ENCODE measurements at regions not wholly inside any gene's neighbourhood (a gene's known extent, or its start where the extent isn't known, plus 50 kb on each side); places are given as distances from the start of the nearest gene placed in this dataset.

DNA sequence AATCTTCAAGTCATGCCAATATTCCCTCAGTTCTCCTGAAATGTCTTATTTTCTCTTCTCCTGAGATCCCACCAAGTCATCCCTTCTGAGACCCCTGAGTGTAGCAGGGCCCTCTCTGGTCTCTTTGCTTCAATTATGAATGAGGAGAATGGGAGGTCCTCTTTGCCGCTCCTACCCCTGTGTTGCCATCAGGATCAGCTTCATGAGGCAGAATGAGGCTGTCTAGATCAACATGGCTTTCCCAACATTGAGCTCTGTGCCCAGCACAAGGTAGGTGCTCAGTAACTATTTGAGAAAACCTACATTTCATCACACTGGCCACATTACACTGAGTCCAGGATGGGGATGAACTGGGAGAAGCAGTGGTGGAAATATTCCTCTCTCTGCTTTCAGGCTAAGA is 107.2 kb downstream of the ZNF280B start:
- Histone ChIP-seq H3K27ac (no peak overlapping the region), H3K9ac (ENCODE audit: insufficient read length) (no peak overlapping the region), H3K9me3 (ENCODE audit: low read depth, low read length) (no peaks in the 10 kb centered on the region), H3K36me3 (ENCODE audit: insufficient read depth, low read length) (no peaks in the 10 kb centered on the region), H3K4me3 (no peak overlapping the region)
- no peak for DNase-seq (ENCODE audit: low read depth, low spot score)
- no peak for TF ChIP-seq EZH2 (IDR thresholded peaks at IDR 0.05)
- no peak for TF ChIP-seq FOXP2 (optimal IDR thresholded peaks at IDR 0.05; ENCODE audit: control extremely low read depth, extremely low read length, insufficient read depth)
- TF ChIP-seq POLR2AphosphoS5 (IDR thresholded peaks at IDR 0.05; ENCODE audit: borderline replicate concordance, low read depth, low read length): no peak

DNA sequence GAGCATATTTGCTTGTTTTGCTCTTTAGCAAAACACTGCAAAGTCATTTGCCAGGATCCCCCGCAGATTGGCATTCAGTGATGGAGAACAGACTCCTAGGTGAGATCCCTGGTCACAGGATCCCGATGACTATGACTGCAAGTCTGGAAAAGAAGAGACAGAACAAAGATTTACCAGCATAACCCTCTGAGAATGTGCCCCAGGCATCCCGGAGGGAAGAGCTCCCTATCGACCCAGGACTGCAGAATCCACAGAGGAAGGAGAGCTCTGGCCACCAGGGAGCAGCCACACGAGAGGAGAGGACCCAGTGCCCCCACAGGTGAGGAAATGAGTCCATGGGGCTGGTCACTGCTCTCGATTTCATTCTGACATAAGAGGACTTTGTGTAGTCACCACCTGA is 105.2 kb downstream of the ZNF280B start:
- Histone ChIP-seq H3K4me3 (no peak overlapping the region), H3K9me3 (ENCODE audit: low read depth, low read length) (no peaks in the 10 kb centered on the region), H3K36me3 (ENCODE audit: insufficient read depth, low read length) (no peaks in the 10 kb centered on the region), H3K27ac (no peak overlapping the region), H3K9ac (ENCODE audit: insufficient read length) (no peak overlapping the region)
- no peak for DNase-seq (ENCODE audit: low read depth, low spot score)
- TF ChIP-seq POLR2AphosphoS5 (IDR thresholded peaks at IDR 0.05; ENCODE audit: borderline replicate concordance, low read depth, low read length): no peak
- TF ChIP-seq FOXP2 (optimal IDR thresholded peaks at IDR 0.05; ENCODE audit: control extremely low read depth, extremely low read length, insufficient read depth): no peak
- no peak for TF ChIP-seq EZH2 (IDR thresholded peaks at IDR 0.05)

DNA sequence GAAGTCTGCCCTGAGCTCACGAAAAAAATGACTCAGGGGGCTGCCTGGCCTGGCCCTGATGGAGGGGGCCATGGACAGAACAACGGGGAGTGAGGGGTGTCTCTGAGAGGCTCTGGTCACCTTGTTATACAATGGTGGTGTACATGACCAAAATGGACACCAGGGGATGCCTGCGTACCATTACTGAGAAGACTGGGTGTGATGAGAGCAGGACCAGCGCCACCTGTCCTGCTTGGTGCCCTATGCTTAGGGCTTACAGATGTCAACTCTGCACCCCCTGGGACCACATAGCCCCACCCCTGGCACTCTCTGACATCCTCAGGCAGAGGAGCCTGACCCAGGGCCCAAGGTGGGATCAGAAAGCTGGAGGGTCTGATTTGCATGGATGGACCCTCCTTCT is 104.8 kb downstream of the ZNF280B start:
- no peak overlapping the region for H3K4me3 ChIP-seq
- H3K9me3 ChIP-seq (ENCODE audit: low read depth, low read length): no peaks in the 10 kb centered on the region
- no peak overlapping the region for H3K9ac ChIP-seq (ENCODE audit: insufficient read length)
- DNase-seq (ENCODE audit: low read depth, low spot score): no peak
- no peaks in the 10 kb centered on the region for H3K36me3 ChIP-seq (ENCODE audit: insufficient read depth, low read length)
- TF ChIP-seq POLR2AphosphoS5 (IDR thresholded peaks at IDR 0.05; ENCODE audit: borderline replicate concordance, low read depth, low read length) (no peak), FOXP2 (optimal IDR thresholded peaks at IDR 0.05; ENCODE audit: control extremely low read depth, extremely low read length, insufficient read depth) (no peak), EZH2 (IDR thresholded peaks at IDR 0.05) (no peak)
- no peak overlapping the region for H3K27ac ChIP-seq

DNA sequence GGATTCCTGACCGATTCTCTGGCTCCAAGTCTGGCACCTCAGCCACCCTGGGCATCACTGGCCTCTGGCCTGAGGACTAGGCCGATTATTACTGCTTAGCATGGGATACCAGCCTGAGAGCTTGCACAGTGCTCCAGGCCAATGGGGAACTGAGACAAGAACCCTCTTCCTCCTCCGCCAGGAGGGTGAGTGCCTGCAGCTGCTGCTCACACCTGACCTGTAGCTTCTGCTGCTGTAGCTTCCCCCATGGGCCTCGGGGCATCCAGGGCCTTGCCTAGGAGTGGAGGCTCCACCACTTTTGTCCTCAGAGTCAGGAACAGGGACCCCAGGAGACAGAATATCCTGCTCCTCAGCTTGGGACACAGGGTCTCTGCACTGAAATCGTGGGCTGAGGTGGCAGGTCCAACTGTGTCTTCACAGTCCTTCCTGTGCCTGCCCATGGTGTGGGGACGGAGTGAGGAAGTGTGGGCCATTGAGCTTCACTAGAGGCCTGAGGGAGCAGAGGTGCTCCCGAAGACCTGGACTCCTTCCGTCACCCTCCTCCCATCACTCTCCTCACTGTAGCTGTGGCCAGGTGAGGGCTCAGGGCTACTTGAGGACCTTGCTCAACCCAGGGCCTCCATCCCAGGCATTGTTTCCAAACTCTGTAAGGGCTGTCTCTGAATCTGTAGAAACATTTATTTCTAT is 103.8 kb downstream of the ZNF280B start:
- TF ChIP-seq POLR2AphosphoS5 (IDR thresholded peaks at IDR 0.05; ENCODE audit: borderline replicate concordance, low read depth, low read length): no peak
- TF ChIP-seq FOXP2 (optimal IDR thresholded peaks at IDR 0.05; ENCODE audit: control extremely low read depth, extremely low read length, insufficient read depth): no peak
- no peaks in the 10 kb centered on the region for H3K36me3 ChIP-seq (ENCODE audit: insufficient read depth, low read length)
- no peak overlapping the region for H3K9ac ChIP-seq (ENCODE audit: insufficient read length)

DNA sequence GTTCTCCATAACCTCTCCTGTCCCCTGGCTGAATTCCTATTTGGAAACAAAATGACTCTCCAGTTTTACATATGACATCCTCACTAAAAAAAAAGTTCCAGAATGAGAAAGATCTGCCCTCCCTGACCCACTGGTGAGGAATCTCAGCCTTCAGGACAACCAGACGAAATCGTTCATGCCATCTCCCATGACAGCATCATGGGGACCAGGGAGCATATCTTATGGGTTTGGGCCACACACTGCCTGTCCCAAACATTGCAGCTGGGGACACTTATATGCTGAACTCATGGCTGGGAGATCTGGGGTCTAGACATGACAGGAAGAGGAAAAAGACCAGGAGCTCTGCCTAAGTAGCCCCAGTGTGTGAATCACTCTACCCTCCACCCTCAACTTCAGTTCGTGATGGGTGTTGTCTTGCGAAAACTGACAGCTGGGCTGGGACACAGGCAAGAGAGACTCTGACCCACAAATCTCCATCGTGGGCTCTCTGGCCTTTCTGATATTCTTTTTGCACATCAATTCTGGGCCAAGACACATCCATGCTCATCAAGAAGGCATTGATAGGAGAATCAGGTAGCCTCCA is 102.0 kb downstream of the ZNF280B start:
- Histone ChIP-seq H3K36me3 (ENCODE audit: insufficient read depth, low read length) (no peaks in the 10 kb centered on the region), H3K4me3 (no peak overlapping the region), H3K9me3 (ENCODE audit: low read depth, low read length) (no peaks in the 10 kb centered on the region), H3K9ac (ENCODE audit: insufficient read length) (no peak overlapping the region), H3K27ac (no peak overlapping the region)
- TF ChIP-seq POLR2AphosphoS5 (IDR thresholded peaks at IDR 0.05; ENCODE audit: borderline replicate concordance, low read depth, low read length): no peak
- TF ChIP-seq FOXP2 (optimal IDR thresholded peaks at IDR 0.05; ENCODE audit: control extremely low read depth, extremely low read length, insufficient read depth): no peak
- TF ChIP-seq EZH2 (IDR thresholded peaks at IDR 0.05): no peak
- no peak for DNase-seq (ENCODE audit: low read depth, low spot score)

More for the DNA sequence above, 103.8 kb downstream of the ZNF280B start:
- no peak overlapping the region for H3K4me3 ChIP-seq
- no peak overlapping the region for H3K27ac ChIP-seq
- DNase-seq (ENCODE audit: low read depth, low spot score): no peak
- H3K9me3 ChIP-seq (ENCODE audit: low read depth, low read length): no peaks in the 10 kb centered on the region

DNA sequence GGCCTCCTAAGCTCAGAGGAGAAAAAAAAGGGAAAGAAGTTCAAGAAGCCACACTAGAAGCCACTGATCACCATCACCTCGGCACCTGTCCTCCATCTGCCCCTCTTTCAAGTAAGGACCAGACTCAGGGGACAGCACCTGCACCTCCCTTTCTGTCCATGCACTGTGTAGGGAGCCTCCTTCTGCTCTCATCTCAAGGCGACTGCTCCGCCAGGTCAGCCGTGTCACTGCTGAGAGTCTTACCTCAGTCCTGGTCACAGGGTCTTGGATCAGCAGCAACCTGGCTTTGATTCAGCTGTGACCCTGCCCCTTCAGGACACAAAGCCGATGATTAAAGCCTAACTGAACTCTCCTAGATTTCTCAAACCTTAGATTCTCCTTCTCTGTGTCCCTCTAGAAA is 101.5 kb downstream of the ZNF280B start:
- no peak overlapping the region for H3K9ac ChIP-seq (ENCODE audit: insufficient read length)
- TF ChIP-seq FOXP2 (optimal IDR thresholded peaks at IDR 0.05; ENCODE audit: control extremely low read depth, extremely low read length, insufficient read depth): no peak
- TF ChIP-seq EZH2 (IDR thresholded peaks at IDR 0.05): no peak
- TF ChIP-seq POLR2AphosphoS5 (IDR thresholded peaks at IDR 0.05; ENCODE audit: borderline replicate concordance, low read depth, low read length): no peak

DNA sequence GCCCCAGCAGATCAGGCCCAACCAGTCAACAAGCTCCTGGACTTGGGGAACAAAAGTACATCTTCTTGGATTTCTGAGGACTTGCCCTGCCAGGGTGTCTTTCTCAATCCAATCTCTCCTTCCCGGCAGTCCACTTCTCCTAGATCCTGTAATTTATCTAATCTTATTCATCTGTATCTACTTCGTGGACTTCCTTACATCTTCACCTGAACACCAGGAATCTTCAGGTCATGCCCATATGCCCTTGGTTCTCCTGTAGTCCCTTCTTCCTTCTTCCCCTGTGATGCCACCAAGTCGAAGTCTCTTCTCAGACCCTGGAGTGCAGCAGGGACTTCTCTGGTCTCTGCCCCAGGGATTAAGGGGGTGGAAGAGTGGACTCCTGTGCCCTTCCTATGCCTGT is 100.3 kb downstream of the ZNF280B start:
- no peaks in the 10 kb centered on the region for H3K9me3 ChIP-seq (ENCODE audit: low read depth, low read length)
- H3K36me3 ChIP-seq (ENCODE audit: insufficient read depth, low read length): no peaks in the 10 kb centered on the region
- H3K9ac ChIP-seq (ENCODE audit: insufficient read length): no peak overlapping the region
- H3K4me3 ChIP-seq: no peak overlapping the region
- DNase-seq (ENCODE audit: low read depth, low spot score): no peak
- no peak overlapping the region for H3K27ac ChIP-seq
- TF ChIP-seq FOXP2 (optimal IDR thresholded peaks at IDR 0.05; ENCODE audit: control extremely low read depth, extremely low read length, insufficient read depth): no peak
- TF ChIP-seq EZH2 (IDR thresholded peaks at IDR 0.05): no peak
- no peak for TF ChIP-seq POLR2AphosphoS5 (IDR thresholded peaks at IDR 0.05; ENCODE audit: borderline replicate concordance, low read depth, low read length)

More for the DNA sequence above, 101.5 kb downstream of the ZNF280B start:
- no peaks in the 10 kb centered on the region for H3K9me3 ChIP-seq (ENCODE audit: low read depth, low read length)
- no peak overlapping the region for H3K4me3 ChIP-seq
- no peak for DNase-seq (ENCODE audit: low read depth, low spot score)
- no peaks in the 10 kb centered on the region for H3K36me3 ChIP-seq (ENCODE audit: insufficient read depth, low read length)
- H3K27ac ChIP-seq: no peak overlapping the region

DNA sequence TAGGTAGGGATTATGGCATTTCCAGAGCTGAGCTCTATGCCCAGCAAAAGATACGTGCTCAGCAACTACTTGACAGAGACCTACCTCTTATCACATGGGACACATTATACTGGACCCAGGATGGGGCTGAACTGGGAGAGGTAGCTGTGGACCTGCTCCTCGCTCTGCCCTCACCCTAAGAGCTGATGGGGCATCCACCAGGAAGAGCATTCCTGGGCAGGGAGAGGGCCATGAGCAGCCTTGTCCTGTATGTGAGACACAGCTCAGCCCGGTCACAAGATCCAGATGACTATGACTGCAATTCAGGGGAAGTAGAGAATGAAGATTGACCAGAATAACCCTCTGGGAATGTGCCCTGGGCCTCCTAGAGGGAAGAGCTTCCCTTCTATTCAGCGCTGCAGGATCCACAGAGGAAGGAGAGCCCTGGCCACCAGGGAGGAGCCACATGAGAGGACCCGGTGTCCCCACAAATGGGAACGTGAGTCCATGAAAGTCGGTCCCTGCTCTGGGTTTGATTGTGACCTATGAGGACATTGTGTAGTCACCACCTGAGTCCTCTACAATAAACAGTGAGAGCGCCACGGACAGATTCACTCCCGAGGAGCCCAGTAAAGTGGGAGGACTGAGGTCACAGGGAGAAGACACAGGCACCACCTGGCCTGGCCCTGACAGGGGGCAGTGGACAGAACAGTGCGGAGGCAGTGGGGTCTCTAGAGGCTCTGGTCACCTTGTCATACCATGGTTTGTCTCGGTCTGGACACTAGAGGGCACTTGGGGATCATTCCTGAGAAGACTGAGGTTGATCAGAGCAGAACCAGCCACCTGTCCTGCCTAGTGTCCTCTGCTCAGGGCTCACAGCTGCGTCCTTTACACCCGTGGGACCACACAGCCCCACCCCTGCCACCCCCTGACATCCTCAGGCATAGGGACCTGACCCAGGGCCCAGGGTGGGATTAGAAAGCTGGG is 99.5 kb downstream of the ZNF280B start:
- TF ChIP-seq EZH2 (IDR thresholded peaks at IDR 0.05) (no peak), FOXP2 (optimal IDR thresholded peaks at IDR 0.05; ENCODE audit: control extremely low read depth, extremely low read length, insufficient read depth) (no peak), POLR2AphosphoS5 (IDR thresholded peaks at IDR 0.05; ENCODE audit: borderline replicate concordance, low read depth, low read length) (no peak)
- H3K27ac ChIP-seq: no peak overlapping the region

More for the DNA sequence above, 99.5 kb downstream of the ZNF280B start:
- Histone ChIP-seq H3K9me3 (ENCODE audit: low read depth, low read length) (no peaks in the 10 kb centered on the region), H3K4me3 (no peak overlapping the region), H3K36me3 (ENCODE audit: insufficient read depth, low read length) (no peaks in the 10 kb centered on the region), H3K9ac (ENCODE audit: insufficient read length) (no peak overlapping the region)
- DNase-seq (ENCODE audit: low read depth, low spot score): no peak

Measured in SK-N-MC (cell line).